ENCODE measurements at regions not wholly inside any gene's neighbourhood (a gene's known extent, or its start where the extent isn't known, plus 50 kb on each side); places are given as distances from the start of the nearest gene placed in this dataset.
A peak's percentile ranks its signal among the peaks of the same experiment; 100 is the strongest.

GRCh38 chr2:181239201-181239799 is 217.9 kb upstream of the ITGA4 start:
- no peaks in the 10 kb centered on the region for H3K27me3 ChIP-seq
- no peaks in the 10 kb centered on the region for H3K79me2 ChIP-seq
- H3K4me1 ChIP-seq (ENCODE audit: insufficient read depth), result peaks cover 3% of the 10 kb centered on the region
- H3K9me2 ChIP-seq (replicated peaks; ENCODE audit: insufficient read depth), result no peaks in the 10 kb centered on the region
- no peaks in the 10 kb centered on the region for H3K9me3 ChIP-seq (ENCODE audit: low read depth)
- no peak overlapping the region for H3K4me3 ChIP-seq
- H2AFZ ChIP-seq, result no peak overlapping the region
- no peaks in the 10 kb centered on the region for H4K20me1 ChIP-seq (ENCODE audit: insufficient read depth, poor library complexity, severe bottlenecking)
- H3K36me3 ChIP-seq (replicated peaks; ENCODE audit: insufficient read depth, low read depth), result no peaks in the 10 kb centered on the region
- no peak for DNase-seq (ENCODE audit: low spot score)
- 67% methylated on average over 2 of the region's 2 CpGs for WGBS (ENCODE audit: low lambda C conversion rate, missing lambda C conversion rate)
- TF ChIP-seq EZH2 (IDR thresholded peaks at IDR 0.05; ENCODE audit: borderline replicate concordance) (no peak), EZH2phosphoT487 (IDR thresholded peaks at IDR 0.05; ENCODE audit: low read depth, severe bottlenecking, unreplicated experiment) (no peak), CTCF (IDR thresholded peaks at IDR 0.05; ENCODE audit: poor library complexity) (peak; percentile 16)
- no peak overlapping the region for H3K27ac ChIP-seq
- no peak overlapping the region for H3K4me2 ChIP-seq

- no peaks in the 10 kb centered on the region for H3K4me1 ChIP-seq (ENCODE audit: insufficient read depth)
- WGBS (ENCODE audit: low lambda C conversion rate, missing lambda C conversion rate), result 69% methylated on average over 1 of the region's 1 CpG
- no peak for TF ChIP-seq EZH2 (IDR thresholded peaks at IDR 0.05; ENCODE audit: borderline replicate concordance)
- no peak for TF ChIP-seq EZH2phosphoT487 (IDR thresholded peaks at IDR 0.05; ENCODE audit: low read depth, severe bottlenecking, unreplicated experiment)
- TF ChIP-seq CTCF (IDR thresholded peaks at IDR 0.05; ENCODE audit: poor library complexity), result no peak
Observed at GRCh38 chr2:181240844-181241243, 216.3 kb upstream of the ITGA4 start.

GRCh38 chr2:181241366-181241765 is 215.8 kb upstream of the ITGA4 start:
- Histone ChIP-seq H3K36me3 (replicated peaks; ENCODE audit: insufficient read depth, low read depth) (no peaks in the 10 kb centered on the region), H4K20me1 (ENCODE audit: insufficient read depth, poor library complexity, severe bottlenecking) (no peaks in the 10 kb centered on the region), H3K4me2 (no peak overlapping the region), H3K4me3 (no peak overlapping the region), H3K27ac (no peak overlapping the region), H3K9me2 (replicated peaks; ENCODE audit: insufficient read depth) (no peaks in the 10 kb centered on the region), H3K9me3 (ENCODE audit: low read depth) (no peaks in the 10 kb centered on the region), H3K79me2 (no peaks in the 10 kb centered on the region), H3K27me3 (no peaks in the 10 kb centered on the region), H2AFZ (no peak overlapping the region), H3K4me1 (ENCODE audit: insufficient read depth) (no peaks in the 10 kb centered on the region)
- TF ChIP-seq CTCF (IDR thresholded peaks at IDR 0.05; ENCODE audit: poor library complexity) (no peak), EZH2 (IDR thresholded peaks at IDR 0.05; ENCODE audit: borderline replicate concordance) (no peak), EZH2phosphoT487 (IDR thresholded peaks at IDR 0.05; ENCODE audit: low read depth, severe bottlenecking, unreplicated experiment) (no peak)
- no peak for DNase-seq (ENCODE audit: low spot score)
- WGBS (ENCODE audit: low lambda C conversion rate, missing lambda C conversion rate), result 71% methylated on average over 2 of the region's 2 CpGs

More at GRCh38 chr2:181240844-181241243, 216.3 kb upstream of the ITGA4 start:
- no peaks in the 10 kb centered on the region for H3K36me3 ChIP-seq (replicated peaks; ENCODE audit: insufficient read depth, low read depth)
- no peaks in the 10 kb centered on the region for H4K20me1 ChIP-seq (ENCODE audit: insufficient read depth, poor library complexity, severe bottlenecking)
- no peak for DNase-seq (ENCODE audit: low spot score)
- no peaks in the 10 kb centered on the region for H3K9me2 ChIP-seq (replicated peaks; ENCODE audit: insufficient read depth)
- H3K27ac ChIP-seq, result no peak overlapping the region
- no peak overlapping the region for H2AFZ ChIP-seq
- no peaks in the 10 kb centered on the region for H3K9me3 ChIP-seq (ENCODE audit: low read depth)
- no peaks in the 10 kb centered on the region for H3K79me2 ChIP-seq
- no peaks in the 10 kb centered on the region for H3K27me3 ChIP-seq
- no peak overlapping the region for H3K4me3 ChIP-seq
- H3K4me2 ChIP-seq, result no peak overlapping the region

Measured in hepatocyte (in vitro differentiated cells).